ENCODE measurements at regions not wholly inside any gene's neighbourhood (a gene's known extent, or its start where the extent isn't known, plus 50 kb on each side); places are given as distances from the start of the nearest gene placed in this dataset.

DNA sequence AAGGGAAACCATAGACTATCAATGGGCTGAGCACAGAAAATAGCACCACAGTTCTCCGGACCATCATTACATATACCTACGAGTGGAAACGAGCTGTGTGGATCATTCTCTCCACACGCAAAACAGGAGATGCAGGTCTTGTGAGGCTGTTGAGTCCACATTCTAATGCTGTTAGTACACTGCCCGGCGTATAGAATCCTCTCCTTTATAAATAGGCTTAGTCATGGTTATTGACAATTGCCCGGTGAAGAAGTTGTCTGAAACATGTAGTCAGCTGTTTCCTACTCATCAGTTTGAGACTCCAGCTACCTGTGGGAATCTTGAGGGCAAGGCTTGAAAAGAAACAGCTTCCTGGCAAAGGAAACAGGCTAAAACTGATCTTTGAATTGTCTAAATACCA is 602.0 kb upstream of the EDIL3 start:
- TF ChIP-seq, protein P1, sequence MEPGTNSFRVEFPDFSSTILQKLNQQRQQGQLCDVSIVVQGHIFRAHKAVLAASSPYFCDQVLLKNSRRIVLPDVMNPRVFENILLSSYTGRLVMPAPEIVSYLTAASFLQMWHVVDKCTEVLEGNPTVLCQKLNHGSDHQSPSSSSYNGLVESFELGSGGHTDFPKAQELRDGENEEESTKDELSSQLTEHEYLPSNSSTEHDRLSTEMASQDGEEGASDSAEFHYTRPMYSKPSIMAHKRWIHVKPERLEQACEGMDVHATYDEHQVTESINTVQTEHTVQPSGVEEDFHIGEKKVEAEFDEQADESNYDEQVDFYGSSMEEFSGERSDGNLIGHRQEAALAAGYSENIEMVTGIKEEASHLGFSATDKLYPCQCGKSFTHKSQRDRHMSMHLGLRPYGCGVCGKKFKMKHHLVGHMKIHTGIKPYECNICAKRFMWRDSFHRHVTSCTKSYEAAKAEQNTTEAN (CRISPR knock-in tag; IDR thresholded peaks at IDR 0.05): no peak
- TF ChIP-seq ZNF143 (CRISPR knock-in tag; IDR thresholded peaks at IDR 0.05) (no peak), BCL6 (CRISPR knock-in tag; IDR thresholded peaks at IDR 0.05) (no peak), RBM22 (IDR thresholded peaks at IDR 0.05; ENCODE audit: low read depth, low read length, poor library complexity, severe bottlenecking) (no peak)
